Neuronal stem cell (in vitro differentiated cells): ENCODE measurements at regions not wholly inside any gene's neighbourhood (a gene's known extent, or its start where the extent isn't known, plus 50 kb on each side); places are given as distances from the start of the nearest gene placed in this dataset.

ENCODE experiments used
- DNase-seq: peaks from one replicate; pipeline ENCODE4 v3.0.0-alpha.2; 2013; ENCODE audit warnings: low spot score
- H2AFZ ChIP-seq: one replicate; pipeline ENCODE4 v1.6.1; 2013; ENCODE audit warnings: mild to moderate bottlenecking, low read length, inconsistent platforms
- H2AK5ac ChIP-seq: 2 replicates; pipeline ENCODE4 v1.6.1; 2013; ENCODE audit warnings: low read depth, mild to moderate bottlenecking, inconsistent platforms, low read length, moderate library complexity, mixed read lengths
- H2BK120ac ChIP-seq: 2 replicates; pipeline ENCODE4 v1.6.1; 2013; ENCODE audit warnings: low read depth, mild to moderate bottlenecking, inconsistent platforms, low read length, moderate library complexity, mixed read lengths
- H2BK12ac ChIP-seq: one replicate; pipeline ENCODE4 v1.6.1; 2013; ENCODE audit warnings: low read length, inconsistent platforms
- H2BK15ac ChIP-seq: 2 replicates; pipeline ENCODE4 v1.6.1; 2013; ENCODE audit warnings: mild to moderate bottlenecking, low read length, inconsistent platforms, mixed read lengths
- H2BK5ac ChIP-seq: one replicate; pipeline ENCODE4 v1.6.1; 2013; ENCODE audit warnings: inconsistent platforms, mild to moderate bottlenecking, low read length, moderate library complexity
- H3K14ac ChIP-seq: one replicate; pipeline ENCODE4 v1.6.1; 2013; ENCODE audit warnings: low read length, inconsistent platforms
- H3K18ac ChIP-seq: 2 replicates; pipeline ENCODE4 v1.6.1; 2013; ENCODE audit warnings: low read length, inconsistent platforms
- H3K23ac ChIP-seq: 2 replicates; pipeline ENCODE4 v1.6.1; 2013; ENCODE audit warnings: low read depth, mild to moderate bottlenecking, mixed read lengths, low read length, inconsistent platforms; ENCODE audit not compliant: poor library complexity
- H3K27ac ChIP-seq: replicated peaks from 3 replicates; pipeline ENCODE4 v1.5.1; 2013; ENCODE audit warnings: low read length, inconsistent platforms
- H3K27me3 ChIP-seq, 3 experiments: 2 replicates each; pipeline ENCODE4 v1.6.1; 2013; ENCODE audit warnings: low read length in 3 of 3, mild to moderate bottlenecking in 2 of 3, inconsistent platforms in 1 of 3, low read depth in 1 of 3, mixed read lengths in 1 of 3, moderate library complexity in 1 of 3; ENCODE audit not compliant: control insufficient read depth in 3 of 3, insufficient read depth in 3 of 3
- H3K36me3 ChIP-seq, 2 donors: replicated peaks in 1 of 2; 2 replicates each; pipeline ENCODE4 v1.6.1; 2013; ENCODE audit warnings: low read length in 2 of 2; ENCODE audit not compliant: control insufficient read depth in 2 of 2, insufficient read depth in 2 of 2
- H3K4ac ChIP-seq: 2 replicates; pipeline ENCODE4 v1.6.1; 2013; ENCODE audit warnings: inconsistent platforms, mild to moderate bottlenecking, low read length, moderate library complexity
- H3K4me1 ChIP-seq, 2 donors: 1 replicate in 1 of 2; 2 replicates in 1 of 2; pipeline ENCODE4 v1.6.1; 2013; ENCODE audit warnings: low read length in 2 of 2, low read depth in 1 of 2; ENCODE audit not compliant: control insufficient read depth in 2 of 2, insufficient read depth in 1 of 2
- H3K4me2 ChIP-seq: one replicate; pipeline ENCODE4 v1.6.1; 2013; ENCODE audit warnings: mild to moderate bottlenecking, low read length, inconsistent platforms; ENCODE audit not compliant: insufficient read depth, poor library complexity, severe bottlenecking
- H3K4me3 ChIP-seq, 2 donors: 2 replicates each; pipeline ENCODE4 v1.5.1; 2013; ENCODE audit warnings: low read length in 2 of 2, mild to moderate bottlenecking in 2 of 2, inconsistent platforms in 1 of 2, moderate library complexity in 1 of 2
- H3K79me1 ChIP-seq: one replicate; pipeline ENCODE4 v1.6.1; 2013; ENCODE audit warnings: low read depth, mild to moderate bottlenecking, inconsistent platforms, low read length, moderate library complexity
- H3K9ac ChIP-seq: one replicate; pipeline ENCODE4 v1.6.1; 2013; ENCODE audit warnings: mild to moderate bottlenecking, low read depth, low read length, inconsistent platforms; ENCODE audit not compliant: poor library complexity
- H3K9me3 ChIP-seq, 2 donors: replicated peaks in 1 of 2; 2 replicates each; pipeline versions ENCODE3 to v1.6.1; 2013; ENCODE audit warnings: low read length in 2 of 2, mild to moderate bottlenecking in 2 of 2, inconsistent platforms in 1 of 2, low read depth in 1 of 2, mixed read lengths in 1 of 2, moderate library complexity in 1 of 2; ENCODE audit not compliant: control insufficient read depth in 2 of 2, insufficient read depth in 1 of 2
- H4K8ac ChIP-seq: one replicate; pipeline ENCODE4 v1.6.1; 2013; ENCODE audit warnings: low read depth, mild to moderate bottlenecking, inconsistent platforms, low read length, moderate library complexity
- H4K91ac ChIP-seq: one replicate; pipeline ENCODE4 v1.6.1; 2013; ENCODE audit warnings: low read length, low read depth, mild to moderate bottlenecking, inconsistent platforms; ENCODE audit not compliant: poor library complexity
- WGBS, 2 donors: extraction: QIAGEN DNeasy Blood & Tissue Kit; methylation state at CpG; one replicate each; pipeline ENCODE4 v1.1.7; 2013; ENCODE audit warnings: missing lambda C conversion rate in 2 of 2, mixed read lengths in 1 of 2; ENCODE audit not compliant: insufficient read length in 2 of 2, insufficient replicate concordance in 1 of 2; ENCODE audit errors: extremely low coverage in 2 of 2; 5-methylcytosine and 5-hydroxymethylcytosine counted together

DNA sequence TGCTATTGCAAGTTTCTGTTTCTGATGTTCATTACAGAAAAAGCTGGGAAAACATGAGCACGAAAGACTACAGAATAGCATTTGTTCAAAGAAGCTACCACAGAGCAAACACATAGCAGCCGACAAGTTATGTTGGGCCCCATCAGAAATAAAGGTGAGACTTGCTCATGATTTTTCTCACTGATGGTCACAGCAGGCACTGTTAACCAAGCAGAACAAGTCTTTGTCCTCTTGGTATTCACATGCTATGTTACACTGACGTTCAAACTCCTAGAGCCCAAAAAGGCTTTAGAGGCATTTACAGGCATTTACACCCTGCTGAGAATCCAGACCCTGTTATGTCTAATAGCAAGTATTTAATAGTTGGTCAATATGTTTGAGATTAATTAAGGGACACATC is 235.0 kb upstream of the HNMT start:
- Histone ChIP-seq H2BK5ac (no peak overlapping the region), H3K18ac (no peak overlapping the region), H3K36me3 (no peaks in the 10 kb centered on the region), H3K27ac (no peak overlapping the region), H2BK12ac (no peak overlapping the region), H2BK15ac (no peak overlapping the region), H3K79me1 (no peaks in the 10 kb centered on the region), H3K9ac (no peak overlapping the region), H3K4me1 (no peaks in the 10 kb centered on the region), H3K4ac (no peak overlapping the region), H2BK120ac (no peak overlapping the region), H3K4me2 (no peak overlapping the region), H3K14ac (no peak overlapping the region), H2AFZ (no peak overlapping the region), H3K4me3 (no peak overlapping the region), H3K23ac (no peak overlapping the region), H2AK5ac (no peak overlapping the region), H4K91ac (no peak overlapping the region), H4K8ac (no peak overlapping the region), H3K9me3 (no peaks in the 10 kb centered on the region), H3K27me3 (no peaks in the 10 kb centered on the region)
- DNase-seq: no peak
- no CpG with 5 or more reads among the region's 3 CpGs for WGBS, 2 donors

GRCh38 chr2:137737559-137737958 is 226.7 kb upstream of the HNMT start:
- Histone ChIP-seq H2BK120ac (no peak overlapping the region), H3K18ac (no peak overlapping the region), H3K4ac (no peak overlapping the region), H3K14ac (no peak overlapping the region), H3K9ac (no peak overlapping the region), H2AFZ (no peak overlapping the region), H3K23ac (no peak overlapping the region), H2BK5ac (no peak overlapping the region), H2AK5ac (no peak overlapping the region), H4K8ac (no peak overlapping the region), H3K4me3 (no peak overlapping the region), H3K79me1 (no peaks in the 10 kb centered on the region), H3K36me3 (no peaks in the 10 kb centered on the region), H3K4me1 (no peaks in the 10 kb centered on the region), H3K4me2 (no peak overlapping the region), H2BK12ac (no peak overlapping the region), H3K27ac (no peak overlapping the region), H2BK15ac (no peak overlapping the region), H3K9me3 (no peaks in the 10 kb centered on the region), H4K91ac (no peak overlapping the region), H3K27me3 (no peaks in the 10 kb centered on the region)
- DNase-seq: no peak

DNA sequence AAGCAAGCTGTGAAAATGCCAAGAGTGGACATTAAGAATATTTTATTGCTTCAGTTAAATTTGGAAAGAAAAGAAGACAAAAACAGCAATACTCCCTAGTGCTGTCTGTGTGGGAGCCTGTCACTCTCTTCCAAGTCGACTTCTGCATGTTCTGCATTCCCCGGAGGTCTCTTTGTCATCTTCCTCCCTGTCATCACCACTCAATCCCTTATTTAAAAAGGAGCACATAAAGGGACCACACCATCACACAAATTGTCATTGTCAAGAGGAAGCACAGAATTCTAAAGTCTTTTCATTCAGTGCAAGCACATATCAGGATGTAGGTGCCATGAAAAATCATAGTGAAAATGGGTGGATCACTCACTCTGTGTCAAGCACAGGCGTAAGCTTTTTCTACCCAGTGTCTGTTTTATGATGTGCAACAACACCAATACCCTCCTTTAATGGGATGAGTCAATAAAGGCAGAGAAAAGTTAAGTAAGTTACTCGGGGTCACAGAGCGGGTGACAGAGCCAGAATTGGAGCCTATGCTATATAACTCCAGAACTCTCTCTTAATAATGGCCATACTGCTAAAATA is 222.4 kb upstream of the HNMT start:
- Histone ChIP-seq H4K91ac (no peak overlapping the region), H3K27me3 (no peaks in the 10 kb centered on the region), H2AFZ (no peak overlapping the region), H4K8ac (no peak overlapping the region), H2AK5ac (no peak overlapping the region), H3K4me3 (no peak overlapping the region), H3K36me3 (no peaks in the 10 kb centered on the region), H3K18ac (no peak overlapping the region), H2BK12ac (no peak overlapping the region), H3K23ac (no peak overlapping the region), H3K4me1 (peaks cover 0 to 2% of the 10 kb centered on the region in 2 donors), H3K9me3 (no peaks in the 10 kb centered on the region), H2BK120ac (no peak overlapping the region), H2BK15ac (no peak overlapping the region), H3K9ac (no peak overlapping the region), H3K14ac (no peak overlapping the region), H3K4me2 (no peak overlapping the region), H2BK5ac (no peak overlapping the region), H3K79me1 (no peaks in the 10 kb centered on the region), H3K4ac (no peak overlapping the region), H3K27ac (no peak overlapping the region)
- DNase-seq: no peak
- no CpG with 5 or more reads among the region's 5 CpGs for WGBS, 2 donors

GRCh38 chr2:137747509-137747908 is 216.8 kb upstream of the HNMT start:
- H3K18ac ChIP-seq: no peak overlapping the region
- H4K8ac ChIP-seq: no peak overlapping the region
- H3K4me1 ChIP-seq: peaks cover 0 to 2% of the 10 kb centered on the region in 2 donors
- no peak overlapping the region for H4K91ac ChIP-seq
- no peaks in the 10 kb centered on the region for H3K36me3 ChIP-seq
- no peak overlapping the region for H2AFZ ChIP-seq
- no peak overlapping the region for H3K14ac ChIP-seq
- no peak overlapping the region for H3K4me2 ChIP-seq
- no peaks in the 10 kb centered on the region for H3K27me3 ChIP-seq
- H3K23ac ChIP-seq: no peak overlapping the region
- H2BK12ac ChIP-seq: no peak overlapping the region
- no peaks in the 10 kb centered on the region for H3K79me1 ChIP-seq
- no peak overlapping the region for H2BK15ac ChIP-seq
- H3K4ac ChIP-seq: no peak overlapping the region
- no peak overlapping the region for H2BK120ac ChIP-seq
- H2AK5ac ChIP-seq: no peak overlapping the region
- H3K9ac ChIP-seq: no peak overlapping the region
- H3K27ac ChIP-seq: no peak overlapping the region
- no peaks in the 10 kb centered on the region for H3K9me3 ChIP-seq
- no peak overlapping the region for H3K4me3 ChIP-seq
- H2BK5ac ChIP-seq: no peak overlapping the region
- DNase-seq: no peak
